ENCODE measurements at regions not wholly inside any gene's neighbourhood (a gene's known extent, or its start where the extent isn't known, plus 50 kb on each side); places are given as distances from the start of the nearest gene placed in this dataset.

DNA sequence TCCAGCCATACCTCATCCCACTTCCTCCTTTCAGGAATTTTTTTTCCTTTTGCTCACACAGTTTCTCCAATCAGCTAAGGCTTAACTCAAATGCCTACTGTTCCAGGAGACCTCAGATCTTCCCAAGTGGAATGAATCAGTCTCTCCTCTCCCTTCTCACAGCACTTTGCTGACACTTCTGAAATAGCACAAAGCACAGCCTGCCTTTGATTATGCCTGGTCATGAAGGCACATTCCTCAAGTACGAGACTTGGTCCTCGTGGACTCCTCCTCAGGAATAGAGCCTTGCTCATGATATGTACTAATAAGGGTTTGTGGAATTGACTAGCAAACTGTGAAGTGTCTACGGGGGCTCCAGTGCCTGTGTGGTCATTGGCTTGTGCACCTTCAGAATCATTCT lies 176.7 kb upstream of the TENM4 start:
- no peak overlapping the region for H3K27ac ChIP-seq
- H3K36me3 ChIP-seq = no peaks in the 10 kb centered on the region
- H4K20me1 ChIP-seq (ENCODE audit: low read depth) = no peaks in the 10 kb centered on the region
- TF ChIP-seq, protein P1, sequence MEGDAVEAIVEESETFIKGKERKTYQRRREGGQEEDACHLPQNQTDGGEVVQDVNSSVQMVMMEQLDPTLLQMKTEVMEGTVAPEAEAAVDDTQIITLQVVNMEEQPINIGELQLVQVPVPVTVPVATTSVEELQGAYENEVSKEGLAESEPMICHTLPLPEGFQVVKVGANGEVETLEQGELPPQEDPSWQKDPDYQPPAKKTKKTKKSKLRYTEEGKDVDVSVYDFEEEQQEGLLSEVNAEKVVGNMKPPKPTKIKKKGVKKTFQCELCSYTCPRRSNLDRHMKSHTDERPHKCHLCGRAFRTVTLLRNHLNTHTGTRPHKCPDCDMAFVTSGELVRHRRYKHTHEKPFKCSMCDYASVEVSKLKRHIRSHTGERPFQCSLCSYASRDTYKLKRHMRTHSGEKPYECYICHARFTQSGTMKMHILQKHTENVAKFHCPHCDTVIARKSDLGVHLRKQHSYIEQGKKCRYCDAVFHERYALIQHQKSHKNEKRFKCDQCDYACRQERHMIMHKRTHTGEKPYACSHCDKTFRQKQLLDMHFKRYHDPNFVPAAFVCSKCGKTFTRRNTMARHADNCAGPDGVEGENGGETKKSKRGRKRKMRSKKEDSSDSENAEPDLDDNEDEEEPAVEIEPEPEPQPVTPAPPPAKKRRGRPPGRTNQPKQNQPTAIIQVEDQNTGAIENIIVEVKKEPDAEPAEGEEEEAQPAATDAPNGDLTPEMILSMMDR (IDR thresholded peaks at IDR 0.05) = no peak
- no peak for TF ChIP-seq EZH2 (IDR thresholded peaks at IDR 0.05)
- TF ChIP-seq EZH2phosphoT487 (IDR thresholded peaks at IDR 0.05) = no peak
- H3K9ac ChIP-seq = no peak overlapping the region
- Mint-ChIP-seq H3K36me3 (no peaks in the 10 kb centered on the region), H3K27ac (no peak overlapping the region), H3K4me3 (no peak overlapping the region), H3K4me1 (no peaks in the 10 kb centered on the region), H3K27me3 (ENCODE audit: insufficient read depth, low read depth) (peaks cover 3% of the 10 kb centered on the region), H3K9me3 (no peaks in the 10 kb centered on the region)
- no peak for DNase-seq (ENCODE audit: low spot score)
- H3K4me2 ChIP-seq = no peak overlapping the region
- H3K4me1 ChIP-seq = no peaks in the 10 kb centered on the region
- H3K9me3 ChIP-seq (ENCODE audit: low read depth) = no peaks in the 10 kb centered on the region
- no peaks in the 10 kb centered on the region for H3K27me3 ChIP-seq
- no peak overlapping the region for H3K4me3 ChIP-seq
- H3K79me2 ChIP-seq (ENCODE audit: low read depth) = no peaks in the 10 kb centered on the region
- no peak overlapping the region for H2AFZ ChIP-seq (replicated peaks)
- H3F3A ChIP-seq (ENCODE audit: low read depth) = no peaks in the 10 kb centered on the region

DNA sequence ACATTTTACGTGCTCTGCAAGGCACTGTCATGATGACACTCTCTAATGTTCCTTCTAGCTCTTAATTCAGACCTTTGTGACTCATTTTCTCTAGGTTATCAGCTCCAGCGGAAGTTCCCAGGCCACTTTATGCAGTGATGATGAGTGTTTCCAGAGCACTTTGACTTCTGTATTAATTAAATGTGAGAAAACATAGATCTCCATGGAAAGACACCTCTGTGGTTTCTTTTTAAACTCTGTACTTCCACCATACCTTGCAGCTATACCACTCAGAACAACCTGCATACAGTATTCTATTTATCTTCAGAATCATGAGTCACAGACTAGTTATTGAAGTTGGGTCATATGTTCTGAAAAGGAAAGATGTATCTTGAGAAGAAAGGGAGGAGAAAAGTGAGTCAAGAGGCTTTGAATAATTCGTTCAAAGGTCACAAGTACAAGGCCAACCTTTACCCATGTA lies 175.6 kb upstream of the TENM4 start:
- no peaks in the 10 kb centered on the region for H3K79me2 ChIP-seq (ENCODE audit: low read depth)
- no peaks in the 10 kb centered on the region for H3K4me1 Mint-ChIP-seq
- DNase-seq (ENCODE audit: low spot score) = no peak
- no peak overlapping the region for H3K4me3 Mint-ChIP-seq
- H3K36me3 Mint-ChIP-seq = no peaks in the 10 kb centered on the region
- H3K4me1 ChIP-seq = no peaks in the 10 kb centered on the region
- no peaks in the 10 kb centered on the region for H3K36me3 ChIP-seq
- peaks cover 3% of the 10 kb centered on the region for H3K27me3 Mint-ChIP-seq (ENCODE audit: insufficient read depth, low read depth)
- no peak overlapping the region for H2AFZ ChIP-seq (replicated peaks)
- TF ChIP-seq EZH2 (IDR thresholded peaks at IDR 0.05) = no peak
- TF ChIP-seq EZH2phosphoT487 (IDR thresholded peaks at IDR 0.05) = no peak
- TF ChIP-seq, protein P1 (IDR thresholded peaks at IDR 0.05) = no peak
- no peak overlapping the region for H3K4me3 ChIP-seq
- H3K9me3 Mint-ChIP-seq = no peaks in the 10 kb centered on the region
- no peak overlapping the region for H3K27ac Mint-ChIP-seq
- H3K9ac ChIP-seq = no peak overlapping the region
- no peak overlapping the region for H3K4me2 ChIP-seq
- no peaks in the 10 kb centered on the region for H3F3A ChIP-seq (ENCODE audit: low read depth)
- H3K9me3 ChIP-seq (ENCODE audit: low read depth) = no peaks in the 10 kb centered on the region
- H3K27ac ChIP-seq = no peak overlapping the region
- H4K20me1 ChIP-seq (ENCODE audit: low read depth) = no peaks in the 10 kb centered on the region
- H3K27me3 ChIP-seq = no peaks in the 10 kb centered on the region

DNA sequence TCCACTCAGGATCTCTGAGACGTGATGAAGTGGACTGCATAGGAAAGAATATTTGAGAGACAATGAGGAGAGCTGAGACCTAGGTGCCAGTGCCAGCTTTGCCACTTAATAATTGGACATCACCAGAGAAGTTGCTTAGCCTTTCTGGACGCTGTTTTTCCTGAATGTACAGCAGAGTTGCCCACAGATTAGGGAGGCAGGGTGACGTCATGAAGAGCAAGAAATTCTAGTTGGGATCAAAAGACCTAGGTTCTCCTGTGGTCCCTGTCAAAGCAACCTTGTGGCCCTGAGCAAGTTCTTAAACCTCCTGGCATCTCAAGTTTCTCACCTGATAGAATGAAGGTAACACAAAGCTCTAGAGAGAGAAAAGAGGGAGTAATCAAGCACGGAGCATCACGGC lies 174.6 kb upstream of the TENM4 start:
- no peaks in the 10 kb centered on the region for H3K79me2 ChIP-seq (ENCODE audit: low read depth)
- no peaks in the 10 kb centered on the region for H3K9me3 Mint-ChIP-seq
- H3K9ac ChIP-seq = no peak overlapping the region
- H3K27ac Mint-ChIP-seq = no peak overlapping the region
- no peaks in the 10 kb centered on the region for H3K4me1 ChIP-seq
- no peak overlapping the region for H3K4me3 Mint-ChIP-seq
- no peaks in the 10 kb centered on the region for H3K9me3 ChIP-seq (ENCODE audit: low read depth)
- H3K27ac ChIP-seq = no peak overlapping the region
- no peaks in the 10 kb centered on the region for H3K36me3 ChIP-seq
- no peak overlapping the region for H2AFZ ChIP-seq (replicated peaks)
- no peaks in the 10 kb centered on the region for H3K36me3 Mint-ChIP-seq
- H3F3A ChIP-seq (ENCODE audit: low read depth) = no peaks in the 10 kb centered on the region
- H3K27me3 ChIP-seq = no peaks in the 10 kb centered on the region
- H3K4me1 Mint-ChIP-seq = no peaks in the 10 kb centered on the region
- H3K27me3 Mint-ChIP-seq (ENCODE audit: insufficient read depth, low read depth) = peaks cover 3% of the 10 kb centered on the region
- no peak for DNase-seq (ENCODE audit: low spot score)
- H4K20me1 ChIP-seq (ENCODE audit: low read depth) = no peaks in the 10 kb centered on the region
- H3K4me3 ChIP-seq = no peak overlapping the region
- no peak for TF ChIP-seq EZH2 (IDR thresholded peaks at IDR 0.05)
- no peak overlapping the region for H3K4me2 ChIP-seq

DNA sequence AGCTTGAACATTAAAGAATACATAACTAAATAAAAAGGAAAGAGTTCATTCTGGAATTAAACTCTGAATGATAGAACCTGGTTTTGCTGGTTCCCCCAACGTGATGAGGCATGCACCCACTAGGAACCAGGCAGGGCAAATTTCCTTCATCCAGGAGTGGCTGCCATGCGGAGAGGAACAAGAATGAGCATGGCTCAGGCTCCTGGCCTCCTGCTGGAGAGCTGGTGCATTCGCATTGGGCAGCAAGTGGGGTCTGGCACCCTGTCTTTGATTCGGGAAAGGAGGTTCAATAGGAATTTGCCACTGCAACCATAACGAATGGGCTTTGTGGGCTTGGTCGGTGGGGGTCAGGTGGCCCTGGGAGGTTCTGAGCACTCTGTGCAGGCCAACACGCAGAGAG lies 169.8 kb upstream of the TENM4 start:
- Histone ChIP-seq H3K27ac (no peak overlapping the region), H3F3A (ENCODE audit: low read depth) (no peaks in the 10 kb centered on the region), H3K4me3 (no peak overlapping the region), H3K9ac (no peak overlapping the region), H4K20me1 (ENCODE audit: low read depth) (no peaks in the 10 kb centered on the region), H3K27me3 (no peaks in the 10 kb centered on the region), H3K4me2 (no peak overlapping the region), H3K9me3 (ENCODE audit: low read depth) (no peaks in the 10 kb centered on the region), H2AFZ (replicated peaks) (no peak overlapping the region), H3K4me1 (no peaks in the 10 kb centered on the region), H3K79me2 (ENCODE audit: low read depth) (no peaks in the 10 kb centered on the region), H3K36me3 (no peaks in the 10 kb centered on the region)
- H3K27me3 Mint-ChIP-seq (ENCODE audit: insufficient read depth, low read depth) = no peaks in the 10 kb centered on the region
- peak; percentile 15 for DNase-seq (ENCODE audit: low spot score)
- H3K9me3 Mint-ChIP-seq = no peaks in the 10 kb centered on the region
- no peak overlapping the region for H3K4me3 Mint-ChIP-seq
- TF ChIP-seq, protein P1 (IDR thresholded peaks at IDR 0.05) = peak; percentile 36
- no peak for TF ChIP-seq EZH2phosphoT487 (IDR thresholded peaks at IDR 0.05)
- no peak overlapping the region for H3K27ac Mint-ChIP-seq
- H3K4me1 Mint-ChIP-seq = no peaks in the 10 kb centered on the region
- H3K36me3 Mint-ChIP-seq = no peaks in the 10 kb centered on the region

Data from neural progenitor cell (in vitro differentiated cells).